ENCODE measurements at regions not wholly inside any gene's neighbourhood (a gene's known extent, or its start where the extent isn't known, plus 50 kb on each side); places are given as distances from the start of the nearest gene placed in this dataset.

DNA sequence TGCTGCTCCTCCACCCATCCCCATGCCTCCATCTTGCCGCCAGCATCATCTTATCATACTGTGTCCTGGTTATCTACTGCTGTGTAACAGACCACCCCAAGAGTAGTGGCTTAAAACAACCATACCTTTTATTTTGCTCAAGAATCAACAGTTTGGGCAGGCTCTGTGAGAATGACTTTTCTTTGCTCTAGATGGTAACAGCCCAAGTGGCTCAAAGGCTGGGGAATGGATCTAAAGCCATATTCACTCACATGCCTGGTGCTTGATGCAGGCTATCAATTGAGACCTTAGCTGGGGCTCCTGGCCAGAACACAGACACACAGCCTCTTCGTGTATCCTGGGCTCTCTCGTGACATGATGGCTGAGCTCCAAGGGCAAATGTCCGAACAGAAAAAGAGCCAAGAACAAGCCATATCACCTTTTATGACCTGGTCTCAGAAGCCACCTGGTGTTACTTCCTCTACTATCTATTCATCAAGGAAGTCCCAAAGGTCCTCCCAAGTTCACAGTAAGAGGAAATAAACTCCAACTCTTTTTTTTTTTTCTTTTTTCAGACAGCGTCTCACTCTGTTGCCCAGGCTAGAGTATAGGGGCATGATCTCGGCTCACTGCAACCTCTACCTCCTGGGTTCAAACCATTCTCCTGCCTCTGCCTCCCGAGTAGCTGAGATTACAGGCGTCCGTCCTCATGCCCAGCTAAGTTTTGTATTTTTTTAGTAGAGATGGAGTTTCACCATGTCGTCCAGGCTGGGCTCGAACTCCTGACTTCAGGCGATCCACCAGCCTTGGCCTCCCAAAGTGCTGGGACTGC, 159.3 kb upstream of the JARID2 start:
- in situ Hi-C loops (cut with HindIII; ENCODE audit: low pct_unique_long_range_greater_than_20kb, low sequenced_read_pairs) (no loop called here), intact Hi-C loops (cut with micrococcal nuclease; ENCODE audit: unreplicated experiment) (no loop called here)
- ChIA-PET POLR2A (no interaction called here), CTCF (interaction anchor here (0.5 kb wide), 1 partner anchor 358 kb away, joined by 7 read pairs; no protein-coding TSS in a partner anchor)
- Histone ChIP-seq H3K27me3 (ENCODE audit: control insufficient read depth, insufficient read depth, low read length) (no peaks in the 10 kb centered on the region), H3K36me3 (ENCODE audit: control insufficient read depth, insufficient read depth, low read length) (no peaks in the 10 kb centered on the region), H3K9me3 (ENCODE audit: control insufficient read depth, insufficient read depth, low read depth, low read length) (no peaks in the 10 kb centered on the region), H3K4me3 (ENCODE audit: low read depth in 2 of 2, low read length in 2 of 2) (no peak overlapping the region), H3K4me1 (ENCODE audit: control insufficient read depth, insufficient read depth, low read length) (no peaks in the 10 kb centered on the region), H3K27ac (ENCODE audit: low read length) (no peak overlapping the region)
- DNase-seq (ENCODE audit: low read depth, low spot score) (no peak), ATAC-seq (no peak)
- TF ChIP-seq TCF7L2 (IDR thresholded peaks at IDR 0.05; ENCODE audit: low read depth, low read length) = no peak
- no peak for TF ChIP-seq POLR2AphosphoS5 (IDR thresholded peaks at IDR 0.05; ENCODE audit: low read depth, low read length)
- TF ChIP-seq REST (IDR thresholded peaks at IDR 0.05; ENCODE audit: insufficient read depth in 1 of 2, low read depth in 2 of 2, low read length in 1 of 2) = no peak
- TF ChIP-seq, protein P1, sequence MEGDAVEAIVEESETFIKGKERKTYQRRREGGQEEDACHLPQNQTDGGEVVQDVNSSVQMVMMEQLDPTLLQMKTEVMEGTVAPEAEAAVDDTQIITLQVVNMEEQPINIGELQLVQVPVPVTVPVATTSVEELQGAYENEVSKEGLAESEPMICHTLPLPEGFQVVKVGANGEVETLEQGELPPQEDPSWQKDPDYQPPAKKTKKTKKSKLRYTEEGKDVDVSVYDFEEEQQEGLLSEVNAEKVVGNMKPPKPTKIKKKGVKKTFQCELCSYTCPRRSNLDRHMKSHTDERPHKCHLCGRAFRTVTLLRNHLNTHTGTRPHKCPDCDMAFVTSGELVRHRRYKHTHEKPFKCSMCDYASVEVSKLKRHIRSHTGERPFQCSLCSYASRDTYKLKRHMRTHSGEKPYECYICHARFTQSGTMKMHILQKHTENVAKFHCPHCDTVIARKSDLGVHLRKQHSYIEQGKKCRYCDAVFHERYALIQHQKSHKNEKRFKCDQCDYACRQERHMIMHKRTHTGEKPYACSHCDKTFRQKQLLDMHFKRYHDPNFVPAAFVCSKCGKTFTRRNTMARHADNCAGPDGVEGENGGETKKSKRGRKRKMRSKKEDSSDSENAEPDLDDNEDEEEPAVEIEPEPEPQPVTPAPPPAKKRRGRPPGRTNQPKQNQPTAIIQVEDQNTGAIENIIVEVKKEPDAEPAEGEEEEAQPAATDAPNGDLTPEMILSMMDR (IDR thresholded peaks at IDR 0.05) = no peak
- TF ChIP-seq SIN3A (IDR thresholded peaks at IDR 0.05; ENCODE audit: borderline replicate concordance, insufficient read depth, low read depth, low read length) = no peak
- BruUV-seq (replicated peaks) = no TSS peak

- no peaks in the 10 kb centered on the region for H3K36me3 ChIP-seq (ENCODE audit: control insufficient read depth, insufficient read depth, low read length)
- ChIA-PET POLR2A (no interaction called here), CTCF (interaction anchor here (0.7 kb wide), 1 partner anchor 356 kb away, joined by 5 read pairs; no protein-coding TSS in a partner anchor)
- DNase-seq (ENCODE audit: low read depth, low spot score) (no peak), ATAC-seq (no peak)
- no peaks in the 10 kb centered on the region for H3K4me1 ChIP-seq (ENCODE audit: control insufficient read depth, insufficient read depth, low read length)
- H3K27ac ChIP-seq (ENCODE audit: low read length) = no peak overlapping the region
- TF ChIP-seq TCF7L2 (IDR thresholded peaks at IDR 0.05; ENCODE audit: low read depth, low read length) = no peak
- TF ChIP-seq POLR2AphosphoS5 (IDR thresholded peaks at IDR 0.05; ENCODE audit: low read depth, low read length) = no peak
- TF ChIP-seq REST (IDR thresholded peaks at IDR 0.05; ENCODE audit: insufficient read depth in 1 of 2, low read depth in 2 of 2, low read length in 1 of 2) = no peak
- TF ChIP-seq SIN3A (IDR thresholded peaks at IDR 0.05; ENCODE audit: borderline replicate concordance, insufficient read depth, low read depth, low read length) = no peak
- TF ChIP-seq, protein P1 (IDR thresholded peaks at IDR 0.05) = no peak
- no peak overlapping the region for H3K4me3 ChIP-seq (ENCODE audit: low read depth in 2 of 2, low read length in 2 of 2)
- no peaks in the 10 kb centered on the region for H3K27me3 ChIP-seq (ENCODE audit: control insufficient read depth, insufficient read depth, low read length)
- H3K9me3 ChIP-seq (ENCODE audit: control insufficient read depth, insufficient read depth, low read depth, low read length) = no peaks in the 10 kb centered on the region
- BruUV-seq (replicated peaks) = no TSS peak
- in situ Hi-C loops (cut with HindIII; ENCODE audit: low pct_unique_long_range_greater_than_20kb, low sequenced_read_pairs) = no loop called here
- intact Hi-C loops (cut with micrococcal nuclease; ENCODE audit: unreplicated experiment) = no loop called here
Observed at GRCh38 chr6:15087186-15087589, 158.7 kb upstream of the JARID2 start.
